ENCODE measurements at regions not wholly inside any gene's neighbourhood (a gene's known extent, or its start where the extent isn't known, plus 50 kb on each side); places are given as distances from the start of the nearest gene placed in this dataset.
"Not testable (repeated sequence)": the region's sequence is repeated elsewhere in the genome, so short reads cannot be mapped to it uniquely, and the experiment has no call there.

GRCh38 chr15:101948491-101949010 is 136.5 kb downstream of the OR4F15 start:
- TF ChIP-seq EZH2phosphoT487 (IDR thresholded peaks at IDR 0.05; ENCODE audit: insufficient read depth, low read depth); EZH2 (IDR thresholded peaks at IDR 0.05; ENCODE audit: insufficient read depth, poor library complexity, severe bottlenecking): not testable (repeated sequence)

Data from GM23248 (cell line).